K562 (cell line): ENCODE measurements at regions not wholly inside any gene's neighbourhood (a gene's known extent, or its start where the extent isn't known, plus 50 kb on each side); places are given as distances from the start of the nearest gene placed in this dataset.

Experiments
- ATAC-seq: fragments of 200-7000 bp; cut with Tn5 transposase; 3 replicates; pipeline ENCODE4 v1.9.1; 2020; ENCODE audit warnings: moderate library complexity
- BruUV-seq: library from RNA; stranded (reverse); fragments of 400-500 nt; replicated peaks from 2 replicates; lab custom pipeline; 2021; lab: Mats Ljungman, UMichigan
- CTCF ChIA-PET: fragments of 300-600 bp; formaldehyde crosslinking; extraction: SDS; loops from one replicate; lab custom pipeline; 2021; ENCODE audit warnings: low intra/inter-chr PET ratio; lab: Yijun Ruan, JAX
- POLR2A ChIA-PET: fragments of 300-600, 350-650 bp; sonication (Branson Sonifier 250); formaldehyde crosslinking; extraction: SDS; loops from one replicate; lab custom pipeline; 2021; ENCODE audit warnings: antibody characterized with exemption, inconsistent platforms; lab: Yijun Ruan, JAX
- DNase-seq, 4 experiments: peaks; one replicate each; pipeline versions ENCODE4 v3.0.0 to v3.0.0-alpha.2; 2011 to 2018; ENCODE audit warnings: low spot score in 3 of 4, mixed read lengths in 3 of 4; ENCODE audit errors: extremely low read depth in 1 of 4
- FAIRE-seq: peaks from 2 replicates; lab custom pipeline; 2011; peaks lifted over from hg19 to GRCh38; lab: Jason Lieb, UNC
- H2AFZ ChIP-seq: 2 replicates; pipeline ENCODE4 v1.6.0; 2011; ENCODE audit warnings: low read depth, low read length, control low read depth, inconsistent platforms
- H3K27ac ChIP-seq: fragments of 200-600 bp; 3 replicates; pipeline ENCODE4 v1.8.0; 2011; ENCODE audit warnings: low read depth, mild to moderate bottlenecking, control low read depth, inconsistent platforms, low read length, moderate library complexity, mixed read lengths; ENCODE audit errors: extremely low read depth
- H3K27me3 ChIP-seq, 2 experiments: fragments of 300-600 bp in 1 of 2; 2 replicates in 1 of 2; 3 replicates in 1 of 2; pipeline versions ENCODE4 v1.6.0 to v1.8.0; 2011; ENCODE audit warnings: inconsistent platforms in 2 of 2, low read length in 2 of 2, mild to moderate bottlenecking in 1 of 2, mixed read lengths in 1 of 2, moderate library complexity in 1 of 2; ENCODE audit not compliant: control insufficient read depth in 2 of 2, insufficient read depth in 2 of 2
- H3K36me3 ChIP-seq: fragments of 300-600 bp; 3 replicates; pipeline ENCODE4 v1.8.0; 2011; ENCODE audit warnings: mild to moderate bottlenecking, low read length, inconsistent platforms; ENCODE audit not compliant: control insufficient read depth, insufficient read depth
- H3K4me1 ChIP-seq, 2 experiments: fragments of 200-600 bp in 1 of 2; replicated peaks in 1 of 2; 2 replicates in 1 of 2; 3 replicates in 1 of 2; pipeline versions ENCODE4 v1.5.1 to v1.8.0; 2011; ENCODE audit warnings: inconsistent platforms in 2 of 2, low read length in 2 of 2, mild to moderate bottlenecking in 1 of 2, mixed read lengths in 1 of 2, moderate library complexity in 1 of 2; ENCODE audit not compliant: control insufficient read depth in 2 of 2, insufficient read depth in 2 of 2
- H3K4me2 ChIP-seq: 2 replicates; pipeline ENCODE4 v1.6.1; 2011; ENCODE audit warnings: low read length, control low read depth, inconsistent platforms, mixed read lengths; ENCODE audit not compliant: insufficient read depth
- H3K4me3 ChIP-seq: fragments of 200-600 bp; sonication (generic), shearing (Covaris generic); 2 replicates; pipeline ENCODE4 v1.5.1; 2016; ENCODE audit warnings: control low read depth, inconsistent platforms
- H3K79me2 ChIP-seq: fragments of 200-600 bp; 3 replicates; pipeline ENCODE4 v1.8.0; 2011; ENCODE audit warnings: low read length, inconsistent platforms; ENCODE audit not compliant: control insufficient read depth, insufficient read depth
- H3K9ac ChIP-seq, 2 experiments: 2 replicates each; pipeline versions ENCODE4 v1.6.0 to v1.6.1; 2011; ENCODE audit warnings: low read depth in 2 of 2, low read length in 2 of 2, control low read depth in 1 of 2, inconsistent platforms in 1 of 2, mild to moderate bottlenecking in 1 of 2, mixed read lengths in 1 of 2; ENCODE audit not compliant: insufficient read depth in 1 of 2
- H3K9me1 ChIP-seq: one replicate; pipeline ENCODE4 v1.6.0; 2011; ENCODE audit warnings: inconsistent platforms, mild to moderate bottlenecking, low read length, moderate library complexity; ENCODE audit not compliant: control insufficient read depth, insufficient read depth
- H3K9me3 ChIP-seq: replicated peaks from 2 replicates; pipeline ENCODE4 v1.5.1; 2011; ENCODE audit warnings: low read depth, low read length, inconsistent platforms; ENCODE audit not compliant: control insufficient read depth, insufficient read depth
- H4K20me1 ChIP-seq: replicated peaks from 2 replicates; pipeline ENCODE4 v1.6.1; 2011; ENCODE audit warnings: low read length, inconsistent platforms, mixed read lengths; ENCODE audit not compliant: control insufficient read depth, insufficient read depth
- MEF2A ChIP-seq: IDR thresholded peaks from 2 replicates; pipeline ENCODE4 v1.6.1; 2011; ENCODE audit warnings: low read depth, mild to moderate bottlenecking, low read length, moderate library complexity; ENCODE audit not compliant: control insufficient read depth
- NKRF ChIP-seq: fragments of 450-650 bp; IDR thresholded peaks from 2 replicates; pipeline ENCODE4 v1.6.1; 2016; ENCODE audit warnings: borderline replicate concordance
- POLR3A ChIP-seq: IDR thresholded peaks from 2 replicates; pipeline ENCODE4 v1.6.1; 2011; ENCODE audit warnings: borderline replicate concordance, mild to moderate bottlenecking, moderate library complexity; ENCODE audit not compliant: insufficient read length, insufficient read depth; ENCODE audit errors: extremely low read depth
- PREB ChIP-seq: sonication (generic); formaldehyde crosslinking; IDR thresholded peaks from 2 replicates; pipeline ENCODE4 v1.8.1; 2023; ENCODE audit warnings: mild to moderate bottlenecking, missing genetic modification reagents
- RBBP5 ChIP-seq: fragments of 200-600 bp; sonication (generic); IDR thresholded peaks from 2 replicates; pipeline ENCODE4 v1.6.1; 2012; ENCODE audit warnings: borderline replicate concordance, mild to moderate bottlenecking, low read length, control low read depth, inconsistent platforms; ENCODE audit not compliant: insufficient read depth, poor library complexity, severe bottlenecking
- ZFPM2 ChIP-seq: fragments of 250-450 bp; sonication (Bioruptor Pico); IDR thresholded peaks from 2 replicates; pipeline ENCODE4 v1.5.1; 2022; ENCODE audit warnings: mild to moderate bottlenecking
- ZNF239 ChIP-seq: fragments of 250-450 bp; sonication (Bioruptor Pico); IDR thresholded peaks from 2 replicates; pipeline ENCODE4 v1.4.0; 2020; ENCODE audit warnings: mild to moderate bottlenecking
- ZNF384 ChIP-seq: IDR thresholded peaks from 2 replicates; pipeline ENCODE4 v1.6.1; 2012; ENCODE audit warnings: low read depth, low read length, improper control_type of control experiment
- WGBS: fragments of 100-300 bp; shearing (Covaris generic); methylation state at CpG from one replicate; pipeline ENCODE4 v1.1.6; 2016; ENCODE audit warnings: low coverage, mixed read lengths; ENCODE audit not compliant: insufficient coverage; ENCODE audit errors: missing lambda C conversion rate; 5-methylcytosine and 5-hydroxymethylcytosine counted together
- in situ Hi-C: fragments of 300-500 bp; cut with MboI; formaldehyde crosslinking; loops from 4 replicates; pipeline ENCODE4 v1.15.0; 2018; ENCODE audit warnings: inconsistent platforms, mixed read lengths
- intact Hi-C: fragments of 100-400 bp; cut with micrococcal nuclease; formaldehyde crosslinking; loops from 2 replicates; pipeline ENCODE4 v1.14.2; 2022

DNA sequence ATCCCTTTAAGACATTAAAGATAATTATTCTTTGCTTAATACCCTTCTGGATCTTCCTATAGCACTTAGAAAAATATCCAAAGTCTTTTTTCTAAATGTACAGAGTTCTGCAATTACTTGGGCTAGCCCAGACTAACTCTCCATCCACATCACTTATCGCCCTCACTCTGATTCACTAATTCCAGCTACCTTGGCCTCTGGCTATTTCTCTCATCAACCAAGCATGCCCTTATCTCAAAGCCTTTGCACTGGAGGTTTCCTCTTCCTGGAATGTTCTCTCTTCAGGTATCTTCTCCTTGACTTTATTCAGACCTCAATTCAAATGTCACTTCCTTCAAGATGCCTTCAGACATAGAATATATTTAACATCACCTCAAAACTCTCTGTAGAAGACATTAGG lies 345.1 kb upstream of the SMIM31 start:
- no peaks in the 10 kb centered on the region for H3K9me1 ChIP-seq
- no peak for DNase-seq
- H3K4me2 ChIP-seq = no peak overlapping the region
- H3K9ac ChIP-seq = no peak overlapping the region
- CTCF ChIA-PET = no interaction called here
- H3K27ac ChIP-seq = no peak overlapping the region
- TF ChIP-seq RBBP5 (no peak), ZFPM2 (no peak), ZNF384 (no peak), ZNF239 (CRISPR knock-in tag) (no peak), MEF2A (no peak), NKRF (no peak), POLR3A (no peak), PREB (no peak)
- TF ChIP-seq, all 486 proteins: peak for 0
- no TSS peak for BruUV-seq
- in situ Hi-C loops = no loop called here
- H3K4me3 ChIP-seq = no peak overlapping the region
- POLR2A ChIA-PET = no interaction called here
- 0% methylated on average over 1 of the region's 1 CpG for WGBS
- FAIRE-seq (no peak), ATAC-seq (no peak)
- no peaks in the 10 kb centered on the region for H3K27me3 ChIP-seq
- intact Hi-C loops = no loop called here
- no peaks in the 10 kb centered on the region for H3K36me3 ChIP-seq
- no peaks in the 10 kb centered on the region; the same call in 1 of the 2 replicates for H3K9me3 ChIP-seq
- no peak overlapping the region for H2AFZ ChIP-seq
- H4K20me1 ChIP-seq = no peaks in the 10 kb centered on the region
- H3K4me1 ChIP-seq = no peaks in the 10 kb centered on the region
- no peaks in the 10 kb centered on the region for H3K79me2 ChIP-seq
